Smooth muscle cell (in vitro differentiated cells): ENCODE measurements at regions not wholly inside any gene's neighbourhood (a gene's known extent, or its start where the extent isn't known, plus 50 kb on each side); places are given as distances from the start of the nearest gene placed in this dataset.
"Not testable (repeated sequence)": the region's sequence is repeated elsewhere in the genome, so short reads cannot be mapped to it uniquely, and the experiment has no call there.

Source experiments
- DNase-seq: peaks from one replicate; lab custom pipeline; 2025; ENCODE audit not compliant: unreplicated experiment; lab: John Stamatoyannopoulos, UW
- H2AFZ ChIP-seq: fragments of 200-600 bp; sonication (generic); 2 replicates; pipeline ENCODE4 v1.6.0; 2016; ENCODE audit warnings: antibody characterized with exemption, low read depth, mild to moderate bottlenecking
- H3F3A ChIP-seq: fragments of 200-600 bp; sonication (generic); 2 replicates; pipeline ENCODE4 v1.6.0; 2017; ENCODE audit warnings: antibody characterized with exemption, low read depth
- H3K27ac ChIP-seq: fragments of 200-600 bp; sonication (generic); 2 replicates; pipeline ENCODE4 v1.5.1; 2016; ENCODE audit warnings: low read depth, mild to moderate bottlenecking
- H3K27me3 ChIP-seq: fragments of 200-600 bp; sonication (generic); 2 replicates; pipeline ENCODE4 v1.6.1; 2016; ENCODE audit warnings: low read depth, mild to moderate bottlenecking
- H3K36me3 ChIP-seq: fragments of 200-600 bp; sonication (generic); 2 replicates; pipeline ENCODE4 v1.5.1; 2016; ENCODE audit warnings: low read depth
- H3K4me1 ChIP-seq: fragments of 200-600 bp; sonication (generic); 2 replicates; pipeline ENCODE4 v1.5.1; 2016; ENCODE audit warnings: low read depth
- H3K4me2 ChIP-seq: fragments of 200-600 bp; sonication (generic); 2 replicates; pipeline ENCODE4 v1.6.0; 2016; ENCODE audit warnings: mild to moderate bottlenecking
- H3K4me3 ChIP-seq: fragments of 200-600 bp; sonication (generic); 2 replicates; pipeline ENCODE4 v1.5.1; 2016; ENCODE audit warnings: mild to moderate bottlenecking
- H3K79me2 ChIP-seq: fragments of 200-600 bp; sonication (generic); 2 replicates; pipeline ENCODE4 v1.6.0; 2016; ENCODE audit warnings: low read depth, mild to moderate bottlenecking
- H3K9ac ChIP-seq: fragments of 200-600 bp; sonication (generic); 2 replicates; pipeline ENCODE4 v1.6.0; 2016; ENCODE audit warnings: low read depth
- H3K9me3 ChIP-seq: fragments of 200-600 bp; sonication (generic); replicated peaks from 2 replicates; pipeline ENCODE4 v1.5.1; 2016; ENCODE audit warnings: low read depth
- H4K20me1 ChIP-seq: fragments of 200-600 bp; sonication (generic); 2 replicates; pipeline ENCODE4 v1.6.0; 2016; ENCODE audit warnings: low read depth
- CTCF ChIP-seq: fragments of 200-600 bp; sonication (generic); IDR thresholded peaks from 2 replicates; pipeline ENCODE4 v1.5.1; 2017; ENCODE audit warnings: borderline replicate concordance, mild to moderate bottlenecking, antibody characterized with exemption; ENCODE audit not compliant: insufficient read depth, poor library complexity, severe bottlenecking
- WGBS: methylation state at CpG from one replicate; pipeline ENCODE4 v1.1.7; 2016; ENCODE audit warnings: low lambda C conversion rate; 5-methylcytosine and 5-hydroxymethylcytosine counted together

GRCh38 chr2:220371211-220371610 lies 743.8 kb downstream of the SLC4A3 start:
- no peaks in the 10 kb centered on the region for H3K9me3 ChIP-seq
- DNase-seq = no peak
- H3K27me3 ChIP-seq = no peaks in the 10 kb centered on the region
- no peak overlapping the region for H3K4me3 ChIP-seq
- no peaks in the 10 kb centered on the region for H4K20me1 ChIP-seq
- no peaks in the 10 kb centered on the region for H3K36me3 ChIP-seq
- H2AFZ ChIP-seq = no peak overlapping the region
- H3K4me1 ChIP-seq = no peaks in the 10 kb centered on the region
- no peak overlapping the region for H3K4me2 ChIP-seq
- H3K27ac ChIP-seq = no peak overlapping the region
- no peak overlapping the region for H3K9ac ChIP-seq
- H3K79me2 ChIP-seq = no peaks in the 10 kb centered on the region
- no peaks in the 10 kb centered on the region for H3F3A ChIP-seq
- WGBS = 71% methylated on average over 2 of the region's 2 CpGs
- TF ChIP-seq CTCF = no peak

GRCh38 chr2:220373878-220374277 lies 746.4 kb downstream of the SLC4A3 start:
- Histone ChIP-seq H3F3A (no peaks in the 10 kb centered on the region), H3K9me3 (no peaks in the 10 kb centered on the region), H3K4me3 (no peak overlapping the region), H3K4me2 (no peak overlapping the region), H3K9ac (no peak overlapping the region), H3K27ac (no peak overlapping the region), H2AFZ (no peak overlapping the region), H3K27me3 (no peaks in the 10 kb centered on the region), H3K4me1 (no peaks in the 10 kb centered on the region), H4K20me1 (no peaks in the 10 kb centered on the region), H3K36me3 (no peaks in the 10 kb centered on the region), H3K79me2 (no peaks in the 10 kb centered on the region)
- WGBS = 81% methylated on average over 2 of the region's 2 CpGs
- no peak for DNase-seq
- no peak for TF ChIP-seq CTCF

GRCh38 chr2:220374282-220374681 lies 746.9 kb downstream of the SLC4A3 start:
- H3K9ac ChIP-seq = no peak overlapping the region
- H3K9me3 ChIP-seq = no peaks in the 10 kb centered on the region
- no peaks in the 10 kb centered on the region for H3K27me3 ChIP-seq
- H2AFZ ChIP-seq = no peak overlapping the region
- no peak for DNase-seq
- H3F3A ChIP-seq = no peaks in the 10 kb centered on the region
- 70% methylated on average over 2 of the region's 2 CpGs for WGBS
- H3K27ac ChIP-seq = no peak overlapping the region
- TF ChIP-seq CTCF = no peak
- H3K79me2 ChIP-seq = no peaks in the 10 kb centered on the region
- H3K4me2 ChIP-seq = no peak overlapping the region
- no peaks in the 10 kb centered on the region for H4K20me1 ChIP-seq
- no peak overlapping the region for H3K4me3 ChIP-seq
- no peaks in the 10 kb centered on the region for H3K36me3 ChIP-seq
- no peaks in the 10 kb centered on the region for H3K4me1 ChIP-seq

GRCh38 chr2:220377482-220378155 lies 750.2 kb downstream of the SLC4A3 start:
- no peak overlapping the region for H3K9ac ChIP-seq
- H3K27ac ChIP-seq = no peak overlapping the region
- H3K4me1 ChIP-seq = no peaks in the 10 kb centered on the region
- WGBS = 77% methylated on average over 2 of the region's 2 CpGs
- H3K4me3 ChIP-seq = no peak overlapping the region
- H3K36me3 ChIP-seq = no peaks in the 10 kb centered on the region
- no peak for TF ChIP-seq CTCF
- H3K79me2 ChIP-seq = no peaks in the 10 kb centered on the region
- H3K4me2 ChIP-seq = no peak overlapping the region
- no peaks in the 10 kb centered on the region for H3F3A ChIP-seq
- no peaks in the 10 kb centered on the region for H3K27me3 ChIP-seq
- no peaks in the 10 kb centered on the region for H4K20me1 ChIP-seq
- H2AFZ ChIP-seq = no peak overlapping the region
- DNase-seq = no peak
- peaks cover 8% of the 10 kb centered on the region for H3K9me3 ChIP-seq

- H4K20me1 ChIP-seq, DNase-seq, H3K27me3 ChIP-seq, H3K79me2 ChIP-seq, H3K9ac ChIP-seq, H3F3A ChIP-seq, H2AFZ ChIP-seq, H3K27ac ChIP-seq, H3K36me3 ChIP-seq, H3K4me1 ChIP-seq, H3K4me2 ChIP-seq, H3K9me3 ChIP-seq, H3K4me3 ChIP-seq: not testable (repeated sequence)
- 95% methylated on average over 8 of the region's 8 CpGs for WGBS
These were observed 760.3 kb downstream of the SLC4A3 start for GRCh38 chr2:220387758-220388157.
